Right lobe of liver (tissue), 6 donors: ENCODE measurements at regions not wholly inside any gene's neighbourhood (a gene's known extent, or its start where the extent isn't known, plus 50 kb on each side); places are given as distances from the start of the nearest gene placed in this dataset.

ENCODE experiments used
- ATAC-seq, 4 donors: fragments of 200-7000 bp; cut with Tn5 transposase; one replicate each; pipeline ENCODE4 v1.9.1; 2020; ENCODE audit warnings: mild to moderate bottlenecking in 4 of 4, moderate library complexity in 4 of 4
- DNase-seq, 3 donors: peaks; one replicate each; pipeline ENCODE4 v3.0.0-alpha.2; 2020
- H3K27ac ChIP-seq, 3 donors: fragments of 200-600 bp; one replicate each; pipeline ENCODE4 v1.8.0; 2022
- H3K27me3 ChIP-seq, 2 donors: fragments of 200-600 bp; one replicate each; pipeline ENCODE4 v1.8.0; 2022
- H3K36me3 ChIP-seq, 4 donors: fragments of 200-600 bp; sonication (generic) in 1 of 4; one replicate each; pipeline versions ENCODE4 v1.5.1 to v1.8.0; 2017 to 2022; ENCODE audit warnings: control low read depth in 1 of 4
- H3K4me1 ChIP-seq, 4 donors: fragments of 200-600 bp; sonication (generic) in 1 of 4; one replicate each; pipeline versions ENCODE4 v1.5.1 to v1.8.0; 2017 to 2022; ENCODE audit warnings: control low read depth in 1 of 4
- H3K4me3 ChIP-seq, 3 donors: fragments of 200-600 bp; one replicate each; pipeline ENCODE4 v1.8.0; 2022
- H3K9me3 ChIP-seq, 4 donors: fragments of 200-600 bp; sonication (generic) in 1 of 4; one replicate each; pipeline versions ENCODE4 v1.5.1 to v1.8.0; 2017 to 2022; ENCODE audit warnings: control low read depth in 1 of 4
- CTCF ChIP-seq, 4 donors: fragments of 200-600 bp in 3 of 4; fragments of 450-650 bp in 1 of 4; IDR thresholded peaks; one replicate each; pipeline versions ENCODE4 v1.5.1 to v1.8.0; 2016 to 2022; ENCODE audit warnings: antibody characterized with exemption in 4 of 4, mild to moderate bottlenecking in 2 of 4
- POLR2A ChIP-seq: fragments of 450-650 bp; IDR thresholded peaks from one replicate; pipeline ENCODE4 v1.6.1; 2017; ENCODE audit warnings: antibody characterized with exemption, mild to moderate bottlenecking
- WGBS: methylation state at CpG from one replicate; pipeline ENCODE4 v1.1.6; 2018; ENCODE audit warnings: low coverage, low lambda C conversion rate; ENCODE audit not compliant: insufficient coverage; ENCODE audit errors: missing lambda C conversion rate; 5-methylcytosine and 5-hydroxymethylcytosine counted together
- intact Hi-C, 2 donors: fragments of 100-400 bp; cut with DNase I; formaldehyde crosslinking; loops; one replicate each; pipeline versions ENCODE4 v1.11.2 to v1.14.1; 2022
- small RNA-seq, 2 experiments: library from RNA; depleted of rRNA; stranded (forward); fragments of <200 nt; gene quantifications; one replicate each; pipeline ENCODE3, GENCODE V24; 2016
- donor health status: DM: no; HTN: yes; CAD: no.
- donor health status: DM: no; HTN: no; CAD: no.
- donor health status: DM: no; HTN: no; CAD: no.
- donor health status: DM: no; HTN: yes; CAD: no.
- donor health status: DM: no; HTN: yes; CAD: no.

DNA sequence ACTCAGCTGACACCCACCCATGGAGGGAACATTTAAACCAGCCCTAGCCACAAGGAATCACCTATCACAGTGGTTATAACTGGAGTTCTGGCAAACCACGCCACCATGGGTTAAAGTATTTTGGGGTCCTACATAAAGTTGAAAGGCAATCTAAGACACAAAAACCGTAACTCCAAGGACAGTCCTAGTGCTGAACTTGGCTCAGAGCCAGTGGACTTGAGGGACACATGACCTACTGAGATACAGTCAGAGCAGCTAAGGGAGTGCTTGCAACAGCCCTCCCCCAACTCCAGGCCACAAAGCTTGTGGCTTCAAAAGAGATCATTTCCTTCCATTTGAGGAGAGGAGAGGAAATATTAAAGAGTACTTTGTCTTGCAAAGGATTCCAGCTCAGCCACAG is 300.5 kb downstream of the FGF13 start:
- intact Hi-C loops = no loop called here
- no peaks in the 10 kb centered on the region for H3K4me1 ChIP-seq
- H3K36me3 ChIP-seq = no peaks in the 10 kb centered on the region
- 33% methylated on average over 1 of the region's 2 CpGs for WGBS
- no peak overlapping the region for H3K27ac ChIP-seq
- H3K27me3 ChIP-seq = no peaks in the 10 kb centered on the region
- no peak overlapping the region for H3K4me3 ChIP-seq
- peak in 1 of 4 donors; percentile 10 for ATAC-seq
- TF ChIP-seq POLR2A (no peak), CTCF (IDR thresholded peaks at IDR 0.05) (no peak)
- H3K9me3 ChIP-seq = no peaks in the 10 kb centered on the region
- no peak for DNase-seq

Small RNA genes lying in the stretch of these regions (small RNA-seq; reads per million reads assigned to genes)
- gene RN7SKP31 (0 reads per million in 2 experiments), gene RNU6-985P (0 reads per million in 2 experiments)
